Skin of body (tissue), 1 donor: ENCODE measurements at regions not wholly inside any gene's neighbourhood (a gene's known extent, or its start where the extent isn't known, plus 50 kb on each side); places are given as distances from the start of the nearest gene placed in this dataset.
A peak's percentile ranks its signal among the peaks of the same experiment; 100 is the strongest.

ENCODE experiments used
- DNase-seq: peaks from one replicate; lab custom pipeline; 2025; lab: John Stamatoyannopoulos, UW

DNA sequence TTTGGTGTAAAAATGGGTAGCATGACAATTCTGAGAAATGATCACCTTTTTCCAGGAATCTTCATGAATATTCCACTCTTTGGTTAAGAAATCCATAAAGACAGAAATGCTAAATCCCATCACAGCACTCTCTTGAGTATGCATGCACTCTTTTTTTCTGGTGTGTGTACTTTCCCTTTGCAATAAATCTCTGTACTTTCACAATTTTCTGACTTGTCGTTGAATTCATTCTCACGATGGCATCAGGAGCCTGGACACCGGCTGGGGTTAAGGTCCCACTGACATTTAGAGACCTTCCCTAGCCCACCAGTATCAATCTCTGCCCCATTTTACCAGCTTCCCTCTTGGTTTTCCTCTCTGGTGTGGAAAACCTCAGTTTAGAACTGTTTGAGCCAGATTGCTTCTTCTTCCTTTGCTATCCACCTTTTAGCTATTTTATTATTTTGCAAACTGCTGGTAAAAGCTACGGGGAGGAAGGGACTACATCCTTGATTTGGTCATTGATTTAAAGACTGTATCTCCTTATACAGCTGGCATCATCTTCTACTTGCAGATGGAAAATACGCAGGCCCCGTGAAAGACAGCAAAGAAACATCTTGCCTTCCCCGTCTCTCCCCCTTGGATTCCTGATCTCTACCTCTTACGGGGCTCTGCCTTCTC is 59.9 kb upstream of the ZFR start:
- DNase-seq = no peak

DNA sequence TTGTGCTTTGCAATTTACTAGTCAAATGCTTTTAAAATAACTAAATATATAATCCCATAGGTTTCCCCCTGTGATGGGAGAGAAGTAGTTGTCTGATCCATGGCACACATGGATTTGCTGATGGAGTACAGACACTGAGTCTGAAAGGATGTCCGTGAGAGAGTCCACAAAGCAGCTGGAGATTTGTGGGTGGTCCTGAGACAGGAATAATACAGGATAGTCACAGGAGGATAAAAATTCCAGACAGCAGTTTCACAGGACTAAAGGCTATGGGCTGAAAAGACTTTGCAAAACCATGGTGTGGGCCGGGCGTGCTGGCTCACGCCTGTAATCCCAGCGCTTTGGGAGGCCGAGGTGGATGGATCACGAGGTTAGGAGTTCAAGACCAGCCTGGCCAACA is 58.7 kb upstream of the ZFR start:
- peak; percentile 17 for DNase-seq

DNA sequence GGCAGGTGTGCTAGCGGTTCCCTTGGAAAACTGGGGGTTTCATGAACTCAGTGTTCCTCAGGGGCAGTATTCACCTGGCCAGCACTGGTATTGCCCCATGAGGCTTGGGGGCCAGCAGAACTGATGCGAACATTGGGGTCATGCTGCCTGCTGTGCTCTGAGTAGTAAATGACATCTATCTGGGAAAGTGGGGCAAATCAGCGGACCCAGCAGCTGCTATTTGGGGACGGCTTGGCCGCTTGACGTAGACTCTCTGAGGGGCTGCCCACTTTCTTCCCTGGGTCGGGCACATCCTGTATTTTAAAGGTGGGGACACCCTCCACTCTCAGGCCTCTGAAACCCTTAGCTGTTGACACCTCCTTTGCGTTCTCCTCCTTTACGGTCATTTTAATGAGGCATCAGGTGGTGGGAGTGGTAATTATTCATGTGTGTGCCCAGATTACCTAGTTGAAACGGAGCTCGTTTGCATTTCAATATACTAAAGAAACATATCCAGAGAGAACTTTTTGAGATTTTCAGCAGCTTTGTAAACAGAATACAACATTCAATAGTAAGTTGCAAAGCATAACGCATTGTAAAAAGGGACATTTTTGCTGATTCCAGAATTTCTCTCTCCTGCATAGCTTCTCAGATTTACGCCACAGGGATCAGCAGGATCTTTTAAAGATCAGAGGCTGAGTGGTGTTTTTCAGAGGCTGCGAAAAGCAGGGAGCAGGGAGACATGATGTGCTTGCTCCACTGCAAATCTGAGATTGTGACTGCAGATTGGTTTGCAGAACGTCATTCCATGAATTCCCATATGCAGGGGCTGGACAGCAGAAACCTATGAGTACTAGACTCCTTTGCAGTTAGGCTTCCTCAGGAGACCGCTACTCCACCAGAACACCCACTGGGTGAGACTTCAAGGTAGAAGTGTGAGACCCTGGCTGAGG is 56.8 kb upstream of the ZFR start:
- DNase-seq = no peak

DNA sequence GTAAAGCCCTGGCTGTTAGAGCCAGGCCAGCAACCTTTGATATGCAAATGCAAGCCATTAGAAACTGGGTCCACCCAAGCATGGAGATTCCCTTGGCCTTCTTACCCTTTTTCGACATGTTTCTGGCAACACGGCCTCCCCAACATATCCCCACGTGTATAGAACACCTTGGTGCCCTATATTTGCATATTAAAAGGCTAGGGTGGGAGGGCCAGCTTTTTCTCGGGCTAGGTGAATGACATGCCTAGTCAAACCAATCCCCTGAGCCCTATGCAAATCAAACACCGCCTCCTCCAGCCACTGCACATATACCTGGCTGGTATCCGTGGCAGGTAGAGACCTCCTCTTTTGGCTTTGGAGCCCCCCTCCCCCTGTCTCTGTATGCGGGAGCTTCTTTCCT is 55.6 kb upstream of the ZFR start:
- no peak for DNase-seq

DNA sequence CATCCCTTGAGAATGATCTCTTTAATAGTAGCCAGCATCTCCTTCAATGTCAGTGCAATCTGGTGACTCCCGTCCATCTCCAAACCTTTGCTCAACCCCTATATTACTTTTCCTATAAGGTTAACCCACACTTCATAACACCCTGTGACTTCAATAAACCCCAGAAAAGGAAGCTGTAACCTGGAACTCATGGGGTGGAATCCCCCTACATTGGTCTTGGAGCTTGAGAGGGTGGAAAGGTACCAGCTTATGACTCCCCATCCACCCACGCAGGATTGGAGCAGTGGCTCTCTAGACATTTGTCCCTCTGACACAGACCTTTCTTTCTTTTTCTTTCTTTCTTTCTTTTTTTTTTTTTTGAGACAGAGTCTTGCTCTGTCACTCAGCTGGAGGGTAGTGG is 54.7 kb upstream of the ZFR start:
- no peak for DNase-seq

DNA sequence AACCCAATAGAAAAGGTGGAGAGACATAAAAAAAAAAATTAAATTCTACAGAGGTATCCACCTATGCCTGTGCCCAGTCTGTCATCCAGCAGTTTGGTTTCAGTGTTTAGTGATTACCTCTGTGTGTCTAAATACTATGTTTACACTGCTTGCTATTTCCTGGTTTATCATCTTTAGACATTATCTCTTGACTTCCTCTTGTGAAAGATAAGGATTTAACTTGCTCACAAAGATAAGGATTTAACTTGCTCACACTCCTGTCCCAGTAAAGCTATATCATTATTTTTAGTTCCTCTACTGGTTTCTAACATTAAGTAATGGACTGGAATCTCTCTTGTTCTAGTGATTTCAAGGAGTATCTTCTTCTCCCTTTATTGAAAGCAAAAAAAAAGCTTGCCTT is 53.9 kb upstream of the ZFR start:
- DNase-seq = no peak

DNA sequence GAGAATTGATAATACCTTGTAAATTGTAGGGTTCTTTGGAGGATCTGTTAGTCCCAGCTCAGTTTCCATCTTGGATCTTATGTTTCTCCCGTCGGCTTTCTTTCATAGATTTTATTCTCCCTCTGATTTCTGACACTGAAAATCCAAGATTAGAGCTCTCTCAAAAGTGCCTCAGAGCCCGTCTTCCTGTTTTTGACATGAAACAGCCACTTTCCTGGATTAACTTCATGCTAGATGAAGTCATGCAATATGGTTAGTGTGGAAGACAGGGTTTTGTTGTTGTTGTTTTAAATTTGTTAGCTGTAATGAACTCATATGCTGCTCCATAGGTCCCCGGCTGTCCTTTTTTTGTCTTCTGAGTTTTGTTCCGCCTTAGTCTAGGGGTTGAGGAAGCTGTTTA is 51.6 kb upstream of the ZFR start:
- DNase-seq = no peak

DNA sequence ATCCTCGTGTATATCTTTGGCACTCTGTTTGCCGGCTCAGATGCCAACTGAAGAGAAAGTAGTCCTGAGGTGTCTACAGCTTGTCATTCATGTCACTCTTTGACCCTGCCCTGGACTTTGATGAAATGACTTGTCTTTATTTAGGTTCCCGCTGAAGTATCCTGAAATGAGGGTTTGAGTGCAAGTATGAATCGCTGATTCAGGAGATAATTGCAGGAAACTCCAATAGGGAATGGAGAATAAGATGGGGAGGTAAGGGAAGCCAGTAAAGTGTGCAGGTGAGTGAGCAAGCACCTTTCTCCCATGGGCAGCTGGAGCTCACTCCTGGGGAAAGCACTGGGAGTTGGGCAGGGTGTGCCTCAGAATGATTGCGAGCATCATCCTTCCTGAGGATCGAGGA is 50.3 kb upstream of the ZFR start:
- DNase-seq = no peak
